IMR-90 (cell line): ENCODE measurements at regions not wholly inside any gene's neighbourhood (a gene's known extent, or its start where the extent isn't known, plus 50 kb on each side); places are given as distances from the start of the nearest gene placed in this dataset.
A peak's percentile ranks its signal among the peaks of the same experiment; 100 is the strongest.

Experiments
- ATAC-seq: fragments of 200-7000 bp; cut with Tn5 transposase; 2 replicates; pipeline ENCODE4 v1.9.1; 2020; ENCODE audit warnings: low read depth, mild to moderate bottlenecking, moderate library complexity
- BruUV-seq: library from RNA; stranded (reverse); fragments of 400-500 nt; replicated peaks from 2 replicates; lab custom pipeline; 2021; lab: Mats Ljungman, UMichigan
- CTCF ChIA-PET: fragments of 300-600 bp; formaldehyde crosslinking; extraction: SDS; loops from one replicate; lab custom pipeline; 2021; ENCODE audit warnings: antibody characterized with exemption; lab: Yijun Ruan, JAX
- POLR2A ChIA-PET: fragments of 300-600 bp; sonication (Branson Sonifier 250); formaldehyde crosslinking; loops from one replicate; lab custom pipeline; 2022; ENCODE audit warnings: antibody characterized with exemption; ENCODE audit not compliant: unreplicated experiment; lab: Charles Lee
- DNase-seq: peaks from one replicate; pipeline ENCODE4 v3.0.0; 2013
- H2AFZ ChIP-seq: replicated peaks from 2 replicates; pipeline ENCODE3; 2013; ENCODE audit warnings: low read length, mild to moderate bottlenecking; ENCODE audit not compliant: poor library complexity
- H2AK5ac ChIP-seq: 2 replicates; pipeline ENCODE4 v1.6.1; 2013; ENCODE audit warnings: low read depth, low read length, inconsistent platforms
- H2AK9ac ChIP-seq: replicated peaks from 2 replicates; pipeline ENCODE3; 2013; ENCODE audit warnings: mild to moderate bottlenecking, low read depth, low read length, moderate library complexity; ENCODE audit not compliant: poor library complexity
- H2BK120ac ChIP-seq: 2 replicates; pipeline ENCODE4 v1.6.1; 2013; ENCODE audit warnings: low read depth, low read length, inconsistent platforms
- H2BK15ac ChIP-seq: 3 replicates; pipeline ENCODE4 v1.6.1; 2013; ENCODE audit warnings: low read depth, low read length, inconsistent platforms
- H2BK20ac ChIP-seq: 2 replicates; pipeline ENCODE4 v1.6.1; 2013; ENCODE audit warnings: low read depth, mild to moderate bottlenecking, inconsistent platforms, low read length, moderate library complexity
- H2BK5ac ChIP-seq: 2 replicates; pipeline ENCODE4 v1.6.1; 2013; ENCODE audit warnings: mild to moderate bottlenecking, low read depth, low read length, inconsistent platforms; ENCODE audit not compliant: poor library complexity, severe bottlenecking
- H3K14ac ChIP-seq: replicated peaks from 2 replicates; pipeline ENCODE4 v1.6.1; 2013; ENCODE audit warnings: low read depth, low read length, inconsistent platforms
- H3K18ac ChIP-seq: 2 replicates; pipeline ENCODE4 v1.6.1; 2013; ENCODE audit warnings: low read depth, low read length, control low read depth
- H3K23ac ChIP-seq: 2 replicates; pipeline ENCODE4 v1.6.1; 2013; ENCODE audit warnings: low read depth, low read length, inconsistent platforms
- H3K27ac ChIP-seq: 2 replicates; pipeline ENCODE4 v1.5.1; 2013; ENCODE audit warnings: mild to moderate bottlenecking, control low read depth, low read length; ENCODE audit not compliant: insufficient read depth
- H3K27me3 ChIP-seq: 2 replicates; pipeline ENCODE4 v1.6.1; 2013; ENCODE audit warnings: low read length; ENCODE audit not compliant: control insufficient read depth, insufficient read depth
- H3K36me3 ChIP-seq: 2 replicates; pipeline ENCODE4 v1.6.1; 2013; ENCODE audit warnings: low read length, mixed read lengths; ENCODE audit not compliant: control insufficient read depth, insufficient read depth
- H3K4ac ChIP-seq: 2 replicates; pipeline ENCODE4 v1.6.1; 2013; ENCODE audit warnings: low read depth, low read length, inconsistent platforms
- H3K4me1 ChIP-seq: 2 replicates; pipeline ENCODE4 v1.6.1; 2013; ENCODE audit warnings: low read length, mixed read lengths; ENCODE audit not compliant: control insufficient read depth, insufficient read depth
- H3K4me2 ChIP-seq: 2 replicates; pipeline ENCODE4 v1.6.1; 2013; ENCODE audit warnings: low read depth, mild to moderate bottlenecking, control low read depth, low read length, moderate library complexity
- H3K4me3 ChIP-seq: 2 replicates; pipeline ENCODE4 v1.5.1; 2013; ENCODE audit warnings: low read depth, mild to moderate bottlenecking, control low read depth, low read length, moderate library complexity; ENCODE audit not compliant: insufficient read depth
- H3K56ac ChIP-seq: 2 replicates; pipeline ENCODE4 v1.6.1; 2013; ENCODE audit warnings: low read length, inconsistent platforms; ENCODE audit not compliant: insufficient read depth; ENCODE audit errors: extremely low read depth
- H3K79me1 ChIP-seq, 2 experiments: 2 replicates each; pipeline ENCODE4 v1.6.1; 2013; ENCODE audit warnings: low read length in 2 of 2, inconsistent platforms in 1 of 2, low read depth in 1 of 2
- H3K9ac ChIP-seq: 2 replicates; pipeline ENCODE4 v1.6.1; 2013; ENCODE audit warnings: low read depth, low read length, control low read depth
- H3K9me1 ChIP-seq: 2 replicates; pipeline ENCODE4 v1.6.1; 2013; ENCODE audit warnings: low read length, inconsistent platforms; ENCODE audit not compliant: insufficient read depth
- H3K9me3 ChIP-seq: 2 replicates; pipeline ENCODE4 v1.6.1; 2013; ENCODE audit warnings: low read length; ENCODE audit not compliant: control insufficient read depth, insufficient read depth
- H4K20me1 ChIP-seq: 2 replicates; pipeline ENCODE4 v1.6.1; 2013; ENCODE audit warnings: low read length, inconsistent platforms; ENCODE audit not compliant: insufficient read depth
- H4K5ac ChIP-seq: 2 replicates; pipeline ENCODE4 v1.6.1; 2013; ENCODE audit warnings: mild to moderate bottlenecking, low read depth, low read length, control low read depth
- H4K8ac ChIP-seq, 2 experiments: 2 replicates each; pipeline ENCODE4 v1.6.1; 2013; ENCODE audit warnings: low read depth in 2 of 2, low read length in 2 of 2, control low read depth in 1 of 2, inconsistent platforms in 1 of 2
- H4K91ac ChIP-seq: 2 replicates; pipeline ENCODE4 v1.6.1; 2013; ENCODE audit warnings: low read depth, low read length, inconsistent platforms; ENCODE audit not compliant: insufficient read depth
- BHLHE40 ChIP-seq: fragments of 150-350 bp; IDR thresholded peaks from 2 replicates; pipeline ENCODE4 v1.6.1; 2016; ENCODE audit warnings: mild to moderate bottlenecking, low read depth, low read length
- MAFK ChIP-seq: IDR thresholded peaks from 2 replicates; pipeline ENCODE4 v1.6.1; 2012; ENCODE audit warnings: low read depth, low read length, improper control_type of control experiment
- MXI1 ChIP-seq: IDR thresholded peaks from 2 replicates; pipeline ENCODE4 v1.6.1; 2012; ENCODE audit warnings: low read depth, mild to moderate bottlenecking, low read length, moderate library complexity, borderline replicate concordance
- RAD21 ChIP-seq: IDR thresholded peaks from 2 replicates; pipeline ENCODE4 v1.6.1; 2012; ENCODE audit warnings: low read length, improper control_type of control experiment
- WGBS, 2 experiments: methylation state at CpG; one replicate each; pipeline versions ENCODE4 v1.1.5 to v1.1.7; 2013; ENCODE audit warnings: missing lambda C conversion rate in 2 of 2; ENCODE audit not compliant: insufficient read length in 1 of 2; ENCODE audit errors: extremely low coverage in 2 of 2; 5-methylcytosine and 5-hydroxymethylcytosine counted together
- dilution Hi-C: fragments of 300-500 bp; cut with HindIII; formaldehyde crosslinking; loops from one replicate; pipeline ENCODE4 v1.14.3; 2018; ENCODE audit warnings: low sequenced_read_pairs; ENCODE audit not compliant: unreplicated experiment
- in situ Hi-C: fragments of 300-500 bp; cut with MboI; formaldehyde crosslinking; loops from 3 replicates; pipeline ENCODE4 v1.14.3; 2019; ENCODE audit warnings: low sequenced_read_pairs, inconsistent platforms, mixed read lengths
- intact Hi-C: fragments of 100-400 bp; cut with micrococcal nuclease; formaldehyde crosslinking; loops from 2 replicates; pipeline ENCODE4 v1.10.0; 2022

- Histone ChIP-seq H3K14ac (no peak overlapping the region), H3K27me3 (no peaks in the 10 kb centered on the region), H3K4me3 (no peak overlapping the region), H2BK20ac (no peak overlapping the region), H3K18ac (peak overlapping the region; percentile 36; the same call in 1 of the 2 replicates), H3K9me1 (no peaks in the 10 kb centered on the region), H3K9ac (no peak overlapping the region), H4K20me1 (no peaks in the 10 kb centered on the region), H3K4me2 (no peak overlapping the region), H3K9me3 (no peaks in the 10 kb centered on the region), H2AFZ (no peak overlapping the region), H3K36me3 (no peaks in the 10 kb centered on the region), H2AK9ac (no peak overlapping the region), H4K91ac (no peak overlapping the region), H3K23ac (no peak overlapping the region), H3K4ac (no peak overlapping the region), H2AK5ac (no peak overlapping the region), H2BK120ac (no peak overlapping the region), H3K4me1 (no peaks in the 10 kb centered on the region), H4K5ac (no peak overlapping the region), H2BK5ac (no peak overlapping the region), H3K56ac (no peak overlapping the region), H3K27ac (peak overlapping the region; percentile 44; the same call in 1 of the 2 replicates), H3K79me1 (no peaks in the 10 kb centered on the region), H4K8ac (no peak overlapping the region), H2BK15ac (no peak overlapping the region)
- DNase-seq (peak; percentile 31), ATAC-seq (peak; percentile 71)
- in situ Hi-C loops (no loop called here), dilution Hi-C loops (no loop called here), intact Hi-C loops (no loop called here)
- ChIA-PET CTCF (interaction anchor here (0.6 kb wide), 1 partner anchor 17 kb away, joined by 3 read pairs; no protein-coding TSS in a partner anchor), POLR2A (no interaction called here)
- TF ChIP-seq MAFK = no peak
- no peak for TF ChIP-seq RAD21
- TF ChIP-seq BHLHE40 = peak; percentile 67
- no peak for TF ChIP-seq MXI1
- BruUV-seq = no TSS peak
- no CpG with 5 or more reads among the region's 1 CpG for WGBS, 2 experiments
Observed at GRCh38 chr5:129382921-129383672, 77.0 kb upstream of the ADAMTS19 start.
